Common myeloid progenitor, CD34-positive (primary cell): ENCODE measurements at regions not wholly inside any gene's neighbourhood (a gene's known extent, or its start where the extent isn't known, plus 50 kb on each side); places are given as distances from the start of the nearest gene placed in this dataset.
A peak's percentile ranks its signal among the peaks of the same experiment; 100 is the strongest.

ENCODE experiments used
- CTCF ChIA-PET: fragments of 350-600 bp; sonication (Branson Sonifier 250); formaldehyde crosslinking; loops from one replicate; lab custom pipeline; 2021; ENCODE audit warnings: antibody characterized with exemption; lab: Charles Lee
- POLR2A ChIA-PET: fragments of 350-600 bp; sonication (Branson Sonifier 250); formaldehyde crosslinking; loops from one replicate; lab custom pipeline; 2021; ENCODE audit warnings: antibody characterized with exemption; lab: Charles Lee
- DNase-seq, 3 donors: peaks; one replicate each; pipeline versions ENCODE4 v3.0.0 to v3.0.0-alpha.2; 2013
- H3K27ac ChIP-seq, 2 experiments: 1 replicate in 1 of 2; 2 replicates in 1 of 2; pipeline ENCODE4 v1.7.0; 2013; ENCODE audit warnings: inconsistent platforms in 2 of 2, low read length in 2 of 2, mild to moderate bottlenecking in 2 of 2, low read depth in 1 of 2, moderate library complexity in 1 of 2; ENCODE audit not compliant: severe bottlenecking in 2 of 2, insufficient read depth in 1 of 2, poor library complexity in 1 of 2
- H3K27me3 ChIP-seq, 5 experiments: replicated peaks in 2 of 5; 1 replicate in 3 of 5; 2 replicates in 2 of 5; pipeline versions ENCODE4 v1.6.1 to v1.7.0; 2013; ENCODE audit warnings: low read length in 4 of 5, mild to moderate bottlenecking in 2 of 5, moderate library complexity in 2 of 5, inconsistent platforms in 1 of 5; ENCODE audit not compliant: insufficient read depth in 5 of 5, control insufficient read depth in 4 of 5
- H3K36me3 ChIP-seq, 4 experiments: 1 replicate in 2 of 4; 2 replicates in 2 of 4; pipeline versions ENCODE4 v1.6.1 to v1.7.0; 2013; ENCODE audit warnings: low read length in 3 of 4, control low read depth in 1 of 4, mild to moderate bottlenecking in 1 of 4; ENCODE audit not compliant: control insufficient read depth in 4 of 4, insufficient read depth in 4 of 4
- H3K4me1 ChIP-seq, 4 experiments: 1 replicate in 3 of 4; 2 replicates in 1 of 4; pipeline versions ENCODE4 v1.6.1 to v1.7.1; 2013; ENCODE audit warnings: low read length in 3 of 4, mild to moderate bottlenecking in 3 of 4, control low read depth in 1 of 4, inconsistent platforms in 1 of 4, moderate library complexity in 1 of 4; ENCODE audit not compliant: control insufficient read depth in 4 of 4, insufficient read depth in 4 of 4; ENCODE audit errors: control extremely low read depth in 1 of 4
- H3K4me3 ChIP-seq, 7 experiments: 1 replicate in 4 of 7; 2 replicates in 3 of 7; pipeline versions ENCODE4 v1.5.1 to v1.7.0; 2013; ENCODE audit warnings: mild to moderate bottlenecking in 7 of 7, low read length in 6 of 7, moderate library complexity in 6 of 7, inconsistent platforms in 2 of 7, low read depth in 2 of 7, control low read depth in 1 of 7; ENCODE audit not compliant: insufficient read depth in 4 of 7, control insufficient read depth in 1 of 7; ENCODE audit errors: extremely low read depth in 1 of 7
- H3K9me3 ChIP-seq, 5 experiments: 1 replicate in 4 of 5; 2 replicates in 1 of 5; pipeline versions ENCODE4 v1.6.1 to v1.7.1; 2013; ENCODE audit warnings: low read length in 4 of 5, mild to moderate bottlenecking in 2 of 5, inconsistent platforms in 1 of 5, low read depth in 1 of 5, moderate library complexity in 1 of 5; ENCODE audit not compliant: control insufficient read depth in 4 of 5, insufficient read depth in 2 of 5; ENCODE audit errors: control extremely low read depth in 1 of 5
- WGBS: methylation state at CpG from one replicate; pipeline ENCODE4 v1.1.5; 2013; ENCODE audit not compliant: insufficient coverage; 5-methylcytosine and 5-hydroxymethylcytosine counted together

GRCh38 chr18:77650799-77651385 is 401.2 kb downstream of the GALR1 start:
- WGBS, result 2% methylated on average over 13 of the region's 28 CpGs
- Histone ChIP-seq H3K4me1 (peaks cover 0 to 2% (median 0%) of the 10 kb centered on the region in 4 experiments), H3K27ac (no peak overlapping the region), H3K4me3 (peak overlapping the region in 1 of 7 experiments; percentile 8), H3K9me3 (peaks cover 0 to 3% (median 0%) of the 10 kb centered on the region in 5 experiments), H3K27me3 (peaks cover 0 to 10% (median 0%) of the 10 kb centered on the region in 5 experiments), H3K36me3 (no peaks in the 10 kb centered on the region)
- POLR2A ChIA-PET, result interaction anchor here (0.6 kb wide), 1 partner anchor 729 kb away, joined by 5 read pairs; no protein-coding TSS in a partner anchor
- CTCF ChIA-PET, result interaction anchor here (1.0 to 1.5 kb wide), 6 partner anchors 8 to 848 kb away, joined by 3 to 9 read pairs (median 4); no protein-coding TSS in a partner anchor
- DNase-seq, result peak; percentile 44 to 59 (median 57)

GRCh38 chr18:77651441-77651840 is 401.8 kb downstream of the GALR1 start:
- DNase-seq, result no peak
- 90% methylated on average over 6 of the region's 13 CpGs for WGBS
- H3K4me3 ChIP-seq, result no peak overlapping the region
- no peaks in the 10 kb centered on the region for H3K36me3 ChIP-seq
- CTCF ChIA-PET, result interaction anchor here (1.0 to 1.5 kb wide), 6 partner anchors 8 to 849 kb away, joined by 3 to 9 read pairs (median 4); no protein-coding TSS in a partner anchor
- POLR2A ChIA-PET, result no interaction called here
- peaks cover 0 to 2% (median 0%) of the 10 kb centered on the region in 4 experiments for H3K4me1 ChIP-seq
- H3K9me3 ChIP-seq, result no peaks in the 10 kb centered on the region
- peaks cover 0 to 10% (median 0%) of the 10 kb centered on the region in 5 experiments for H3K27me3 ChIP-seq
- H3K27ac ChIP-seq, result no peak overlapping the region

- Histone ChIP-seq H3K27me3 (peaks cover 0 to 10% (median 0%) of the 10 kb centered on the region in 5 experiments), H3K27ac (no peak overlapping the region), H3K9me3 (no peaks in the 10 kb centered on the region), H3K4me1 (peaks cover 0 to 2% (median 0%) of the 10 kb centered on the region in 4 experiments), H3K4me3 (no peak overlapping the region), H3K36me3 (no peaks in the 10 kb centered on the region)
- DNase-seq, result no peak
- ChIA-PET POLR2A (no interaction called here), CTCF (interaction anchor here (1.9 kb wide), 1 partner anchor 731 kb away, joined by 6 read pairs; no protein-coding TSS in a partner anchor)
- WGBS, result 91% methylated on average over 9 of the region's 12 CpGs
Measured at GRCh38 chr18:77653792-77654191, 404.1 kb downstream of the GALR1 start.

DNA sequence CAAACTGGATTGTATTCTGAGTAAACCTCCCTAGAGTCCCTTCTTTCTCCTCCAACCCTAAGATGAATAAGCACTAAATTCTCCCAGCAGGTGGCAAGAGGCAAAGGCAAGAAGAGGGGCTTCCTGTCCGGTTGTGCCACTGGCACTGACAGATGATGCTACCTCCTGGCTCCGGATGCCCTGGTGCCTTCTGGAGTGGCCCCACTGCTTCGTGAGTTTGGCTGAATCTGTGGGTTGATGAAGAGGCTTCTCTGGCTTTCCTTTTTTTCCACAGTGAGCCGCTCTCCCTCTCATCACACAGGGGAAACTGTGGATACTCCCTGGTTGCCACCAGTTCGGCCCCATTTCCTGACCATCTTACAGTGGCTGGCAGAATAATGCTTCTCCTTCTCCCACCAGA is 404.7 kb downstream of the GALR1 start:
- H3K27me3 ChIP-seq, result peaks cover 0 to 12% (median 3%) of the 10 kb centered on the region in 5 experiments
- ChIA-PET POLR2A (no interaction called here), CTCF (interaction anchor here (1.9 kb wide), 1 partner anchor 732 kb away, joined by 6 read pairs; no protein-coding TSS in a partner anchor)
- DNase-seq, result no peak
- H3K4me3 ChIP-seq, result no peak overlapping the region
- no peak overlapping the region for H3K27ac ChIP-seq
- H3K9me3 ChIP-seq, result no peaks in the 10 kb centered on the region
- 88% methylated on average over 4 of the region's 5 CpGs for WGBS
- H3K4me1 ChIP-seq, result peaks cover 0 to 2% (median 0%) of the 10 kb centered on the region in 4 experiments
- H3K36me3 ChIP-seq, result no peaks in the 10 kb centered on the region

DNA sequence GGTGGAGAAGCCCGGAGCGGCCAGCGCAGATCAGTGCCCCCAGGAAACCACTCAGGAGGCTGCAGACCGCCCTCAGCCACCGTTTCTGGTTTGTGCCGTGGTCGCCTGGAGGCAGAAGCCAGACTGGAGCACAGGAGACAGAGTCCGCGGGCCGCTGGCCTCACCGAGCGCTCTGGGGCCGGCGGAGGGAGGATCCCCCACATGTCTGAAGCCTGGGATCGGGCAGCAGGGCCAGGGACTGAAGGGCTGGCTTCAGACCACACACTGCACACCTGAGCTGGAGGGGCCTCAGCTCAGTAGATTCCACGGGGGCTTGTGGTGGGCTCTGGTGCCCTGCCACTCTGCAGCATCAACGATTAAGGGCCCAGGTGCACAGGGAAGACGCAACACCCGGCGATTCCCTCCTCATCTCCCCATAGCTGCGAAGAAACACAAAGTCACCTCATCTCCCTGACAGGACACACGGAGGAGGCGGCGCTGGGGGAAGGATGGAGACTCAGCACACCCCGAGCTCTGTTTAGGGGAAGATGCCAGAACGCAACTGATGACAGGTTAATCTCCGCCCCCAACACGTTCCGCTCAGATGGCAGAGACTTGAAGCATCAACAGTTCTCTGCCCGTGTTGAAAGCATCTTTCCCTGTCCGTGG is 408.1 kb downstream of the GALR1 start:
- Histone ChIP-seq H3K36me3 (no peaks in the 10 kb centered on the region), H3K27me3 (peaks cover 0 to 8% (median 3%) of the 10 kb centered on the region in 5 experiments), H3K4me3 (no peak overlapping the region), H3K9me3 (peaks cover 0 to 3% (median 0%) of the 10 kb centered on the region in 5 experiments), H3K4me1 (no peaks in the 10 kb centered on the region), H3K27ac (no peak overlapping the region)
- ChIA-PET POLR2A (interaction anchor here (0.7 kb wide), 1 partner anchor 22 kb away, joined by 3 read pairs; no protein-coding TSS in a partner anchor), CTCF (no interaction called here)
- no peak for DNase-seq
- WGBS, result 93% methylated on average over 30 of the region's 31 CpGs

DNA sequence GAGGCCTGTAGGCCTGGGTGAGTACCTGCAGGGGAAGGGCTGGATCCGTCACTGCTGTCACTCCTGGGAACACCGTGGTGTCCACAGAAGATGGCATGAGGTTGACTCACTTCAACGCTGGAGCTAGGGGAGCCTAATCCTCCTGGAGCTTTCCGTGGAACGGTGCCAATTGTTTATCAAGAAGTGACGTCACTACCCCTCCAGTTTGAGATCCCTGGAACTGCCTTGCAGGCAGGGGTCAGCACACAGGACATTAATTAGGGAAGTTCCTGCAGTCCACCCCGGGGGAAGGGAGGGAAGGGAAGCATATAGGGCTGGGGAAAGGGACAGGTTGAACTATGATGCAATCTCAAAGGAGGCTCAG is 408.6 kb downstream of the GALR1 start:
- DNase-seq, result no peak
- ChIA-PET CTCF (no interaction called here), POLR2A (interaction anchor here (0.7 kb wide), 1 partner anchor 22 kb away, joined by 3 read pairs; no protein-coding TSS in a partner anchor)
- WGBS, result 78% methylated on average over 7 of the region's 7 CpGs
- Histone ChIP-seq H3K4me3 (no peak overlapping the region), H3K4me1 (no peaks in the 10 kb centered on the region), H3K27ac (no peak overlapping the region), H3K9me3 (peaks cover 0 to 3% (median 0%) of the 10 kb centered on the region in 5 experiments), H3K27me3 (peaks cover 0 to 9% (median 4%) of the 10 kb centered on the region in 5 experiments), H3K36me3 (no peaks in the 10 kb centered on the region)
